Gastrocnemius medialis (tissue), 4 donors: ENCODE measurements at regions not wholly inside any gene's neighbourhood (a gene's known extent, or its start where the extent isn't known, plus 50 kb on each side); places are given as distances from the start of the nearest gene placed in this dataset.

Experiments used
- CTCF ChIP-seq, 5 experiments: fragments of 450-650 bp in 3 of 5; fragments of 200-600 bp in 2 of 5; sonication (generic) in 2 of 5; IDR thresholded peaks in 4 of 5; conservative IDR thresholded peaks in 1 of 5; 1 replicate in 4 of 5; 2 replicates in 1 of 5; pipeline ENCODE4 v1.5.1; 2016 to 2019; ENCODE audit warnings: antibody characterized with exemption in 5 of 5, mild to moderate bottlenecking in 3 of 5, moderate library complexity in 3 of 5
- POLR2A ChIP-seq, 2 donors: fragments of 450-650 bp; IDR thresholded peaks; one replicate each; pipeline ENCODE4 v1.6.1; 2017; ENCODE audit warnings: antibody characterized with exemption in 2 of 2, mild to moderate bottlenecking in 2 of 2, moderate library complexity in 2 of 2

- TF ChIP-seq POLR2A (IDR thresholded peaks at IDR 0.05) (no peak), CTCF (IDR thresholded peaks at IDR 0.05 in 4 of 5, conservative IDR thresholded peaks at IDR 0.05 in 1 of 5) (no peak)
Measured at GRCh38 chr4:57205580-57205979, 95.4 kb upstream of the IGFBP7 start.
